ENCODE measurements at regions not wholly inside any gene's neighbourhood (a gene's known extent, or its start where the extent isn't known, plus 50 kb on each side); places are given as distances from the start of the nearest gene placed in this dataset.

- no peaks in the 10 kb centered on the region for H3K79me2 ChIP-seq (ENCODE audit: control insufficient read depth, insufficient read depth, low read length)
- RAD21 ChIA-PET (ENCODE audit: unreplicated experiment) = no interaction called here
- H3K4me2 ChIP-seq (ENCODE audit: control insufficient read depth, insufficient read depth) = no peak overlapping the region
- H3K36me3 ChIP-seq (ENCODE audit: control insufficient read depth in 2 of 2, insufficient read depth in 2 of 2, low read length in 1 of 2) = no peaks in the 10 kb centered on the region
- ATAC-seq (no peak), FAIRE-seq (no peak), DNase-seq (ENCODE audit: low read depth, low spot score) (no peak)
- CTCF ChIA-PET = no interaction called here
- H3K9ac ChIP-seq (ENCODE audit: control insufficient read depth, insufficient read depth, low read length) = no peak overlapping the region
- H3K9me3 ChIP-seq (replicated peaks; ENCODE audit: control insufficient read depth, insufficient read depth, low read length) = no peaks in the 10 kb centered on the region
- in situ Hi-C loops (cut with MboI) = no loop called here
- H3K4me3 ChIP-seq = no peak overlapping the region; the same call in 1 of the 2 replicates
- SMC1A ChIA-PET (ENCODE audit: uncharacterized antibody, unreplicated experiment) = no interaction called here
- 4% methylated on average over 1 of the region's 1 CpG for WGBS (ENCODE audit: insufficient coverage, insufficient replicate concordance, low lambda C conversion rate, missing lambda C conversion rate)
- H3K27me3 ChIP-seq (replicated peaks in 1 of 2; ENCODE audit: control insufficient read depth in 2 of 2, insufficient read depth in 2 of 2, low read length in 1 of 2) = no peaks in the 10 kb centered on the region
- POLR2A ChIA-PET = interaction anchor here (0.6 kb wide), 1 partner anchor 1868 kb away, joined by 3 read pairs; no protein-coding TSS in a partner anchor
- H2AFZ ChIP-seq (ENCODE audit: control insufficient read depth, low read depth, low read length) = no peak overlapping the region
- BruUV-seq (replicated peaks) = no TSS peak
- no peaks in the 10 kb centered on the region for H3K4me1 ChIP-seq (ENCODE audit: control insufficient read depth, insufficient read depth, low read length)
- TF ChIP-seq REST (IDR thresholded peaks at IDR 0.05; ENCODE audit: low read depth, low read length) (no peak), BHLHE40 (IDR thresholded peaks at IDR 0.05; ENCODE audit: borderline replicate concordance in 1 of 2, low read depth in 2 of 2, low read length in 1 of 2) (no peak), BRCA1 (IDR thresholded peaks at IDR 0.05; ENCODE audit: low read depth, low read length) (no peak), RFX5 (IDR thresholded peaks at IDR 0.05; ENCODE audit: low read depth, low read length) (no peak), TARDBP (IDR thresholded peaks at IDR 0.05; ENCODE audit: borderline replicate concordance) (no peak), CEBPB (IDR thresholded peaks at IDR 0.05; ENCODE audit: borderline replicate concordance in 1 of 2, low read depth in 2 of 2, low read length in 2 of 2) (no peak), NKRF (conservative IDR thresholded peaks at IDR 0.05) (no peak), CREB1 (IDR thresholded peaks at IDR 0.05; ENCODE audit: low read depth) (no peak)
- H3K27ac ChIP-seq (ENCODE audit: control insufficient read depth, insufficient read depth) = no peak overlapping the region
- intact Hi-C loops (cut with micrococcal nuclease; ENCODE audit: unreplicated experiment) = no loop called here
- H4K20me1 ChIP-seq (ENCODE audit: control insufficient read depth, insufficient read depth) = no peaks in the 10 kb centered on the region
These were observed 283.3 kb upstream of the DKK2 start for GRCh38 chr4:107319386-107319785.
